Loucy (cell line): ENCODE measurements at regions not wholly inside any gene's neighbourhood (a gene's known extent, or its start where the extent isn't known, plus 50 kb on each side); places are given as distances from the start of the nearest gene placed in this dataset.

ENCODE experiments used
- CTCF ChIP-seq: fragments of 200-600 bp; sonication (generic); conservative IDR thresholded peaks from 2 replicates; pipeline ENCODE4 v1.5.1; 2014; ENCODE audit warnings: mild to moderate bottlenecking, antibody characterized with exemption, low read length
- EZH2phosphoT487 ChIP-seq: fragments of 200-600 bp; IDR thresholded peaks from 2 replicates; pipeline ENCODE4 v1.6.1; 2018; ENCODE audit warnings: antibody characterized with exemption, mild to moderate bottlenecking, moderate library complexity, borderline replicate concordance

GRCh38 chr3:83063446-83063845 is 1302.0 kb upstream of the GBE1 start:
- TF ChIP-seq CTCF (no peak), EZH2phosphoT487 (no peak)
